WTC11 (cell line): ENCODE measurements at regions not wholly inside any gene's neighbourhood (a gene's known extent, or its start where the extent isn't known, plus 50 kb on each side); places are given as distances from the start of the nearest gene placed in this dataset.

Source experiments
- ATAC-seq: fragments of 200-7000 bp; cut with Tn5 transposase; 2 replicates; pipeline ENCODE4 v1.10.0; 2021; ENCODE audit warnings: mild to moderate bottlenecking, moderate library complexity
- CTCF ChIA-PET: fragments of 300-600 bp; sonication (Branson Sonifier 250); formaldehyde crosslinking; loops from one replicate; lab custom pipeline; 2021; ENCODE audit warnings: antibody characterized with exemption; lab: Charles Lee
- POLR2A ChIA-PET: fragments of 350-600 bp; sonication (Branson Sonifier 250); formaldehyde crosslinking; loops from one replicate; lab custom pipeline; 2021; ENCODE audit warnings: antibody characterized with exemption; lab: Charles Lee
- DNase-seq: peaks from one replicate; pipeline ENCODE4 v3.0.0; 2021; ENCODE audit warnings: low spot score
- H3K27ac Mint-ChIP-seq: 2 replicates; pipeline ENCODE4 v1.8.0; 2021; ENCODE audit warnings: mixed read lengths
- H3K27me3 Mint-ChIP-seq: 2 replicates; pipeline ENCODE4 v1.8.0; 2021; ENCODE audit warnings: low read depth, mild to moderate bottlenecking, moderate library complexity, mixed read lengths
- H3K36me3 Mint-ChIP-seq: 2 replicates; pipeline ENCODE4 v1.8.0; 2021; ENCODE audit warnings: mixed read lengths
- H3K4me1 Mint-ChIP-seq: 2 replicates; pipeline ENCODE4 v1.8.0; 2022; ENCODE audit warnings: mixed read lengths
- H3K4me3 Mint-ChIP-seq: 2 replicates; pipeline ENCODE4 v1.8.0; 2021; ENCODE audit warnings: mild to moderate bottlenecking, moderate library complexity, mixed read lengths
- H3K9me3 Mint-ChIP-seq: 2 replicates; pipeline ENCODE4 v1.8.0; 2021; ENCODE audit warnings: mixed read lengths
- E2F4 ChIP-seq: sonication (generic); formaldehyde crosslinking; IDR thresholded peaks from 2 replicates; pipeline ENCODE4 v1.8.1; 2022; ENCODE audit warnings: low read depth, mild to moderate bottlenecking, moderate library complexity, missing genetic modification reagents, borderline replicate concordance
- ESRRA ChIP-seq: sonication (generic); formaldehyde crosslinking; IDR thresholded peaks from 2 replicates; pipeline ENCODE4 v1.8.1; 2022; ENCODE audit warnings: mild to moderate bottlenecking, missing genetic modification reagents, borderline replicate concordance
- FOXK1 ChIP-seq: sonication (generic); formaldehyde crosslinking; IDR thresholded peaks from 2 replicates; pipeline ENCODE4 v1.8.0; 2022; ENCODE audit warnings: mild to moderate bottlenecking, moderate library complexity, missing genetic modification reagents
- GRHL2 ChIP-seq: fragments of 250-450 bp; sonication (Bioruptor Pico); IDR thresholded peaks from 2 replicates; pipeline ENCODE4 v1.8.0; 2022; ENCODE audit warnings: mild to moderate bottlenecking, moderate library complexity; ENCODE audit not compliant: insufficient replicate concordance, severe bottlenecking
- HMGA2 ChIP-seq: fragments of 250-450 bp; sonication (Bioruptor Pico); IDR thresholded peaks from 2 replicates; pipeline ENCODE4 v1.4.0; 2021; ENCODE audit warnings: mild to moderate bottlenecking, moderate library complexity
- HMGXB4 ChIP-seq: sonication (generic); formaldehyde crosslinking; IDR thresholded peaks from 2 replicates; pipeline ENCODE4 v1.8.1; 2023; ENCODE audit warnings: mild to moderate bottlenecking, moderate library complexity, missing genetic modification reagents
- MLX ChIP-seq: sonication (generic); formaldehyde crosslinking; IDR thresholded peaks from 2 replicates; pipeline ENCODE4 v1.8.1; 2023; ENCODE audit warnings: mild to moderate bottlenecking, missing genetic modification reagents, moderate library complexity
- NR2C2 ChIP-seq: sonication (generic); formaldehyde crosslinking; IDR thresholded peaks from 2 replicates; pipeline ENCODE4 v1.8.0; 2022; ENCODE audit warnings: mild to moderate bottlenecking, missing genetic modification reagents
- NR3C1 ChIP-seq: sonication (generic); formaldehyde crosslinking; conservative IDR thresholded peaks from 2 replicates; pipeline ENCODE4 v1.8.1; 2023; ENCODE audit warnings: low read depth, mild to moderate bottlenecking, missing genetic modification reagents
- PREB ChIP-seq: sonication (generic); formaldehyde crosslinking; IDR thresholded peaks from 2 replicates; pipeline ENCODE4 v1.8.1; 2022; ENCODE audit warnings: mild to moderate bottlenecking, missing genetic modification reagents, moderate library complexity, borderline replicate concordance
- STAT6 ChIP-seq: sonication (generic); formaldehyde crosslinking; conservative IDR thresholded peaks from 2 replicates; pipeline ENCODE4 v1.8.1; 2023; ENCODE audit warnings: mild to moderate bottlenecking, low read depth, missing genetic modification reagents, moderate library complexity
- TEAD1 ChIP-seq: sonication (generic); formaldehyde crosslinking; IDR thresholded peaks from 2 replicates; pipeline ENCODE4 v1.8.0; 2022; ENCODE audit warnings: mild to moderate bottlenecking, missing genetic modification reagents
- ZNF219 ChIP-seq: sonication (generic); formaldehyde crosslinking; IDR thresholded peaks from 2 replicates; pipeline ENCODE4 v1.8.0; 2023; ENCODE audit warnings: missing genetic modification reagents, mild to moderate bottlenecking, borderline replicate concordance
- ZSCAN18 ChIP-seq: fragments of 250-450 bp; sonication (Bioruptor Pico); IDR thresholded peaks from 2 replicates; pipeline ENCODE4 v2.1.2; 2022; ENCODE audit warnings: mild to moderate bottlenecking, moderate library complexity
- TF ChIP-seq, protein P1 (sequence below): sonication (generic); formaldehyde crosslinking; IDR thresholded peaks from 2 replicates; pipeline ENCODE4 v1.8.1; 2023; ENCODE audit warnings: mild to moderate bottlenecking, missing genetic modification reagents
- TF ChIP-seq, protein P2 (sequence below): sonication (generic); formaldehyde crosslinking; IDR thresholded peaks from 2 replicates; pipeline ENCODE4 v1.8.0; 2022; ENCODE audit warnings: mild to moderate bottlenecking, missing genetic modification reagents
- TF ChIP-seq, protein P3 (sequence below): fragments of 250-450 bp; sonication (Bioruptor Pico); IDR thresholded peaks from 2 replicates; pipeline ENCODE4 v1.9.0; 2021; ENCODE audit warnings: mild to moderate bottlenecking, borderline replicate concordance
- TF ChIP-seq, protein P4 (sequence below): sonication (generic); formaldehyde crosslinking; IDR thresholded peaks from 2 replicates; pipeline ENCODE4 v1.8.0; 2022; ENCODE audit warnings: mild to moderate bottlenecking, missing genetic modification reagents

- Mint-ChIP-seq H3K4me1 (peaks cover 22% of the 10 kb centered on the region), H3K9me3 (no peaks in the 10 kb centered on the region), H3K27ac (no peak overlapping the region), H3K27me3 (no peaks in the 10 kb centered on the region), H3K36me3 (no peaks in the 10 kb centered on the region), H3K4me3 (no peak overlapping the region)
- no peak for DNase-seq
- CTCF ChIA-PET, result no interaction called here
- no peak for ATAC-seq
- POLR2A ChIA-PET, result no interaction called here
- TF ChIP-seq, protein P1, sequence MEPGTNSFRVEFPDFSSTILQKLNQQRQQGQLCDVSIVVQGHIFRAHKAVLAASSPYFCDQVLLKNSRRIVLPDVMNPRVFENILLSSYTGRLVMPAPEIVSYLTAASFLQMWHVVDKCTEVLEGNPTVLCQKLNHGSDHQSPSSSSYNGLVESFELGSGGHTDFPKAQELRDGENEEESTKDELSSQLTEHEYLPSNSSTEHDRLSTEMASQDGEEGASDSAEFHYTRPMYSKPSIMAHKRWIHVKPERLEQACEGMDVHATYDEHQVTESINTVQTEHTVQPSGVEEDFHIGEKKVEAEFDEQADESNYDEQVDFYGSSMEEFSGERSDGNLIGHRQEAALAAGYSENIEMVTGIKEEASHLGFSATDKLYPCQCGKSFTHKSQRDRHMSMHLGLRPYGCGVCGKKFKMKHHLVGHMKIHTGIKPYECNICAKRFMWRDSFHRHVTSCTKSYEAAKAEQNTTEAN (CRISPR knock-in tag), result no peak
- TF ChIP-seq GRHL2 (CRISPR knock-in tag), result no peak
- no peak for TF ChIP-seq ESRRA (CRISPR knock-in tag)
- no peak for TF ChIP-seq MLX (CRISPR knock-in tag)
- no peak for TF ChIP-seq NR3C1
- no peak for TF ChIP-seq E2F4 (CRISPR knock-in tag)
- TF ChIP-seq ZSCAN18, result no peak
- TF ChIP-seq, protein P2, sequence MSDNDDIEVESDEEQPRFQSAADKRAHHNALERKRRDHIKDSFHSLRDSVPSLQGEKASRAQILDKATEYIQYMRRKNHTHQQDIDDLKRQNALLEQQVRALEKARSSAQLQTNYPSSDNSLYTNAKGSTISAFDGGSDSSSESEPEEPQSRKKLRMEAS (CRISPR knock-in tag), result no peak
- TF ChIP-seq, protein P3, sequence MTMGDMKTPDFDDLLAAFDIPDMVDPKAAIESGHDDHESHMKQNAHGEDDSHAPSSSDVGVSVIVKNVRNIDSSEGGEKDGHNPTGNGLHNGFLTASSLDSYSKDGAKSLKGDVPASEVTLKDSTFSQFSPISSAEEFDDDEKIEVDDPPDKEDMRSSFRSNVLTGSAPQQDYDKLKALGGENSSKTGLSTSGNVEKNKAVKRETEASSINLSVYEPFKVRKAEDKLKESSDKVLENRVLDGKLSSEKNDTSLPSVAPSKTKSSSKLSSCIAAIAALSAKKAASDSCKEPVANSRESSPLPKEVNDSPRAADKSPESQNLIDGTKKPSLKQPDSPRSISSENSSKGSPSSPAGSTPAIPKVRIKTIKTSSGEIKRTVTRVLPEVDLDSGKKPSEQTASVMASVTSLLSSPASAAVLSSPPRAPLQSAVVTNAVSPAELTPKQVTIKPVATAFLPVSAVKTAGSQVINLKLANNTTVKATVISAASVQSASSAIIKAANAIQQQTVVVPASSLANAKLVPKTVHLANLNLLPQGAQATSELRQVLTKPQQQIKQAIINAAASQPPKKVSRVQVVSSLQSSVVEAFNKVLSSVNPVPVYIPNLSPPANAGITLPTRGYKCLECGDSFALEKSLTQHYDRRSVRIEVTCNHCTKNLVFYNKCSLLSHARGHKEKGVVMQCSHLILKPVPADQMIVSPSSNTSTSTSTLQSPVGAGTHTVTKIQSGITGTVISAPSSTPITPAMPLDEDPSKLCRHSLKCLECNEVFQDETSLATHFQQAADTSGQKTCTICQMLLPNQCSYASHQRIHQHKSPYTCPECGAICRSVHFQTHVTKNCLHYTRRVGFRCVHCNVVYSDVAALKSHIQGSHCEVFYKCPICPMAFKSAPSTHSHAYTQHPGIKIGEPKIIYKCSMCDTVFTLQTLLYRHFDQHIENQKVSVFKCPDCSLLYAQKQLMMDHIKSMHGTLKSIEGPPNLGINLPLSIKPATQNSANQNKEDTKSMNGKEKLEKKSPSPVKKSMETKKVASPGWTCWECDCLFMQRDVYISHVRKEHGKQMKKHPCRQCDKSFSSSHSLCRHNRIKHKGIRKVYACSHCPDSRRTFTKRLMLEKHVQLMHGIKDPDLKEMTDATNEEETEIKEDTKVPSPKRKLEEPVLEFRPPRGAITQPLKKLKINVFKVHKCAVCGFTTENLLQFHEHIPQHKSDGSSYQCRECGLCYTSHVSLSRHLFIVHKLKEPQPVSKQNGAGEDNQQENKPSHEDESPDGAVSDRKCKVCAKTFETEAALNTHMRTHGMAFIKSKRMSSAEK (CRISPR knock-in tag), result no peak
- no peak for TF ChIP-seq TEAD1 (CRISPR knock-in tag)
- no peak for TF ChIP-seq STAT6 (CRISPR knock-in tag)
- TF ChIP-seq HMGXB4 (CRISPR knock-in tag), result no peak
- no peak for TF ChIP-seq NR2C2 (CRISPR knock-in tag)
- TF ChIP-seq, protein P4, sequence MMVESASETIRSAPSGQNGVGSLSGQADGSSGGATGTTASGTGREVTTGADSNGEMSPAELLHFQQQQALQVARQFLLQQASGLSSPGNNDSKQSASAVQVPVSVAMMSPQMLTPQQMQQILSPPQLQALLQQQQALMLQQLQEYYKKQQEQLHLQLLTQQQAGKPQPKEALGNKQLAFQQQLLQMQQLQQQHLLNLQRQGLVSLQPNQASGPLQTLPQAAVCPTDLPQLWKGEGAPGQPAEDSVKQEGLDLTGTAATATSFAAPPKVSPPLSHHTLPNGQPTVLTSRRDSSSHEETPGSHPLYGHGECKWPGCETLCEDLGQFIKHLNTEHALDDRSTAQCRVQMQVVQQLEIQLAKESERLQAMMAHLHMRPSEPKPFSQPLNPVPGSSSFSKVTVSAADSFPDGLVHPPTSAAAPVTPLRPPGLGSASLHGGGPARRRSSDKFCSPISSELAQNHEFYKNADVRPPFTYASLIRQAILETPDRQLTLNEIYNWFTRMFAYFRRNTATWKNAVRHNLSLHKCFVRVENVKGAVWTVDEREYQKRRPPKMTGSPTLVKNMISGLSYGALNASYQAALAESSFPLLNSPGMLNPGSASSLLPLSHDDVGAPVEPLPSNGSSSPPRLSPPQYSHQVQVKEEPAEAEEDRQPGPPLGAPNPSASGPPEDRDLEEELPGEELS (CRISPR knock-in tag), result no peak
- no peak for TF ChIP-seq ZNF219 (CRISPR knock-in tag)
- TF ChIP-seq HMGA2 (CRISPR knock-in tag), result no peak
- TF ChIP-seq PREB (CRISPR knock-in tag), result no peak
- no peak for TF ChIP-seq FOXK1 (CRISPR knock-in tag)
These were observed 277.0 kb downstream of the DIRAS2 start for GRCh38 chr9:90365666-90366065.
